HEK293 (cell line): ENCODE measurements at regions not wholly inside any gene's neighbourhood (a gene's known extent, or its start where the extent isn't known, plus 50 kb on each side); places are given as distances from the start of the nearest gene placed in this dataset.

Experiments
- EGR2 ChIP-seq: fragments of 450-650 bp; formaldehyde crosslinking; IDR thresholded peaks from 2 replicates; pipeline ENCODE4 v1.5.1; 2016; ENCODE audit warnings: low read depth, missing biosample characterization, missing genetic modification characterization
- HOXD13 ChIP-seq: sonication (generic); formaldehyde crosslinking; IDR thresholded peaks from 2 replicates; pipeline ENCODE4 v1.8.0; 2022; ENCODE audit warnings: missing genetic modification reagents, borderline replicate concordance
- SP2 ChIP-seq: fragments of 450-650 bp; formaldehyde crosslinking; IDR thresholded peaks from 2 replicates; pipeline ENCODE4 v1.5.1; 2016; ENCODE audit warnings: missing biosample characterization, missing genetic modification characterization
- ZNF292 ChIP-seq: fragments of 450-650 bp; formaldehyde crosslinking; IDR thresholded peaks from 2 replicates; pipeline ENCODE4 v1.5.1; 2016; ENCODE audit warnings: low read depth, missing biosample characterization, missing genetic modification characterization, borderline replicate concordance
- ZNF423 ChIP-seq: fragments of 450-650 bp; formaldehyde crosslinking; IDR thresholded peaks from 2 replicates; pipeline ENCODE4 v1.5.1; 2016; ENCODE audit warnings: missing biosample characterization, missing genetic modification characterization

- TF ChIP-seq ZNF292 (tag by site-specific recombination) (no peak), HOXD13 (no peak), ZNF423 (tag by site-specific recombination) (no peak), SP2 (tag by site-specific recombination) (no peak), EGR2 (tag by site-specific recombination) (no peak)
These were observed 254.7 kb downstream of the EDEM1 start for GRCh38 chr3:5442106-5442785.
